Caki2 (cell line): ENCODE measurements at regions not wholly inside any gene's neighbourhood (a gene's known extent, or its start where the extent isn't known, plus 50 kb on each side); places are given as distances from the start of the nearest gene placed in this dataset.

ENCODE experiments used
- DNase-seq: peaks from one replicate; pipeline ENCODE4 v3.0.0-alpha.2; 2015; ENCODE audit warnings: low read depth
- in situ Hi-C: cut with HindIII; loops from 2 replicates; pipeline ENCODE4 v1.10.0; 2016; ENCODE audit warnings: low sequenced_read_pairs, low pct_unique_long_range_greater_than_20kb, mixed read lengths

DNA sequence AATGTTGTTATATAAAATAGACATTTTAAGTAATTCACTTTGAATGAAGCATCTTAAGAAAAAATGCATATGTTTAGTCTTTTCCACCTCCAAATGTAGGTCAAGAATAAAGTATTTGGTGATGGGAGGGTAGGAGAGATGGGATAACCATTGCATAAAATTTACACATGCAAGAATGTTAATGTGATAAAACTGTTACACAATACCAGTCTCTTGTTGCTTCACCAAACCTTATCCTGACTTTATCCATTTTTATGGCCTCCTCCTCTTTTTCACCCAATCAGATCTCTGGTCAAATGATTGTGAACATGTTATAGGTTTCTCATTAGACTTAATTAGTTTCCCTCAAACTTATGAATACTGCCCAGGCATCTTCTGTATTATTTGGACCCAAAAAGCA lies 994.5 kb upstream of the FLRT2 start:
- in situ Hi-C loops: no loop called here
- DNase-seq: no peak

DNA sequence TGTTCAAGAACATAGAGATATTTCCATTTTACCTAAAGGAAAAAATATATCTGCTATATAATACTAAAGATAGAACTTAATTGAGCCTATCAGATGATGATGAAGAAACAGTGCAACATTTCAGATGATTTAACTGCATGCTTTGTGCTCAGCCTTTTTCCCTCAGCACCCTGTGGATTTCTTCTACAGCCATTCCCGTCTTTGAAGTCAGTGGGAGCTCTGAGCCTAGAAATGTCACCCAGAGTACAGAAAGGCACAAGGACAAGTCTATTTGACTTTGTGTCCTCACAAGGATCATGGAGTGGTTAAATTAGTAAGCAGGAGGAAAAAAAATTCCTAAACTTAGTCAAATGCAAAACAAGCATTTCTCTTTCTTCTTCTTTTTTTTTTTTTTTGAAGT lies 994.0 kb upstream of the FLRT2 start:
- no peak for DNase-seq
- in situ Hi-C loops: no loop called here

DNA sequence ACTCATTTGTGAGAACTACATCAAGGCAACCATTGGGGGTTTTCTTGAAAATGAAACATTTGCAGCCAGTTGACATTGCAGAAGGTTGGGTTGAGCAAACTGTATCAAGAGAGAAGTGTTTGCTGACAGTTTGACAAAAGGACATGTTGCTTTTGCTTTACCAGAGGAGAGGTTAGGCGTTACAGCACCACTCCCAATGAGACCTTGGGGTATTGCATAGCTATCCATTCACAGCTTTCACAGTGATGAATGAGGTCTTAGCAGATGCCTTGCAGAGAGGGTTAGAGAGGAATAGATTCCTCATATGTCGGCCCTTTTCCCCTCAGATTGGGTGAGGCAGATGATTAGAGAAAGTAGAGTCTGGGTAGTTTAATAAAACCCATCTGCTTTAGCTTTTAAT lies 988.9 kb upstream of the FLRT2 start:
- in situ Hi-C loops: no loop called here
- no peak for DNase-seq

GRCh38 chr14:84543859-84544258 lies 986.1 kb upstream of the FLRT2 start:
- DNase-seq: no peak
- in situ Hi-C loops: no loop called here

DNA sequence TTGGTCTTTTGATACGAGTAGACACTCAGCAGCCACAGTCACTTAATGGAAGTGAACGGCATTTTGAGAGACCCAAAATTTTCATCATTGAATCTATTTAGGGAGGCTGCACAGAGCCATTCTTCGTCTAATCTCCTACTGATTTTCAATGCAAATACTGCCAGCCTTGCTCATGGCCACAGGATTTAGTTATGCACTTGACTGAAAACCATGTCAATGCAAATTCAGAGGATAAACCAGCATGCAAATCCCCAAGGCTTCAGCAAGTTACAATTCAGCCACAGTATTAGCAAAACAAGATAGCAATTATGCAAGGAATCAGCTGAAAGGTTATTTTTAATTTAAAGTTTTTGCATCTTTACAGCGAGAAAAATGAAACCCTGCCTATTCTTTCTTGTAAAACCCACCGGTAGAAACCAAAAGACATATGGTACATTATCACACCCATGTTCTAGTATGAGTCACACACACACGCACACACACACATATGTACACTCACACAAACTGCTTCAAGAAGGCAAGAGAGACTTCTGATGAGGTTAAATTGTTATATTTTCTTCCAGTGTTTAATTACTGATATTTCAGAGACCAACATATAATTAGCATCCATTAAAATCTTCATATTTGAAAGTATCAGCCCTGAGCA lies 985.3 kb upstream of the FLRT2 start:
- in situ Hi-C loops: no loop called here
- DNase-seq: no peak

- no peak for DNase-seq
- in situ Hi-C loops: no loop called here
Measured at GRCh38 chr14:84546236-84546635, 983.7 kb upstream of the FLRT2 start.

DNA sequence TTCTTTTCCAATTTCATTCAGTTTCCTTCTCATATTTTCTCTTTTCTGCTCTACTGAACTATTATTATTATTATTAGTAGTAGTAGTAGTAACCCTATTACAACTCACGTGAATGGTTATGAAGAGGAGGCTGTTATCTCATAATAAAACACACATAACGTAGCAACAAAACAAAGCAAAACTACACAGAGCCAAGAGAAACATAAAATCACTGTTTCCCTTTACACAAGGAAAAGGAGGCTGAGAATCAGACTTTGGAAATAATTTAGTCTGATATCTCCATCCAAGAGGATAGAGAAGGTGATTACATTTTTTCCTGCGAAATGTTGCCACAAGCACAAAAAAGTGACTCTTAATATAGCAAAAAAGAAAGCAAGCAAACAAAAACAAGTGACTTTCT lies 975.8 kb upstream of the FLRT2 start:
- no peak for DNase-seq
- in situ Hi-C loops: no loop called here

DNA sequence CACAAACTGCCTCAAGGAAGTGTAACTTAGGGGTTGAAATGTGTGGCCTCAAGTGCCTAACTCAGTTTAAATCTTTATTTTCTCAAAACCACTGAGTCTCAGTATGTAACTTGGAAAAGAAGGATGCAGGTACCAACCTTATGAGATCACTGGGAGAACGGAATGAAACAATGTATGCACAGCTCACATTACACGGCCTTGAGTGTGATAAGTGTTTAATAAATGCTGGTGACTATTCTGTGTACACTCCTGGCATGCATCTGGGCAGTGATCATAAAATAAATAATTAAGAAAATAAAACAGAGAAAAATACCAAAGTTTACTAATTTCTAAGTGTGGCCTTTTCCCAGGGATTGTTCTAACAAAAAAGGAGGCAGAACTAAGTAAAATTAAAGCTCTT lies 974.5 kb upstream of the FLRT2 start:
- in situ Hi-C loops: no loop called here

GRCh38 chr14:84566109-84566508 lies 963.8 kb upstream of the FLRT2 start:
- DNase-seq: no peak

More for the DNA sequence above, 974.5 kb upstream of the FLRT2 start:
- DNase-seq: no peak

DNA sequence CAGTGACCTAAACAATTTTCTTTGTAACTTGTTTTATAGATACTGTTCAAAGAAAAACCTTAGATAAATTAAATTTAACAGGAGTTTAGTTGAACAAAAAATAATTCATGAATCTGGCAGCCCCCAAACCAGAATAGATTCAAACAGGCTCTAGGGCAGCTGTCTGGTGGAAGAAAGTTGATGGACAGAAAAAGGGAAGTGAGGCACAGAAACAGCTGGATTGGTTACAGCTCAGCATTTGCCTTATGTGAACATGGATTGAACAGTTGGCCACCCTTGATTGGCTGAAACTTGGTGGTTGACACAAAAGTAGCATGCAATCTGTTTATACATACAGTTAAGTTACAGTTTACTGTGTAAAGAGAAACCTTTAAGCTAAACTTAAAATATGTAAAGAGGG lies 954.3 kb upstream of the FLRT2 start:
- in situ Hi-C loops: no loop called here

More at GRCh38 chr14:84566109-84566508, 963.8 kb upstream of the FLRT2 start:
- in situ Hi-C loops: no loop called here

DNA sequence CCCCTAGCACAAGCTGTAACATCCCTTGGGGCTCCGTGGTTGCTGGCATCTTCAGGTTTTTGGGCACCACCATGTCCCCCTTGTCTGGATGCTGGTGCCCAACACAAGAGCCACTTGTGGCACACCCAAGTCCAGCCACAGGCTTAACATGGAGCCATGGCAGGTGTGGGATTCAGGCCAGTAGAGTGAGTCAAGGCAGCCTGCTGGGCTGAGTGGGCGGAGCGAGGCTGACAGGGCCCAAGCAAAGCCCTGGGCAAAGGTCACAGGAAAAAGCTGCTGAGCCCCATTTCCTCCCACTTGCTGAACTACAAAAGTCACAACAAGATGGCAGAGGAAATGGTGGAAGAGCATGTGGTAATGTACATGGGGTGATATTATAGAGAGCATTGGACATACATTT lies 950.7 kb upstream of the FLRT2 start:
- in situ Hi-C loops: no loop called here
- DNase-seq: no peak

More for the DNA sequence above, 954.3 kb upstream of the FLRT2 start:
- DNase-seq: no peak

DNA sequence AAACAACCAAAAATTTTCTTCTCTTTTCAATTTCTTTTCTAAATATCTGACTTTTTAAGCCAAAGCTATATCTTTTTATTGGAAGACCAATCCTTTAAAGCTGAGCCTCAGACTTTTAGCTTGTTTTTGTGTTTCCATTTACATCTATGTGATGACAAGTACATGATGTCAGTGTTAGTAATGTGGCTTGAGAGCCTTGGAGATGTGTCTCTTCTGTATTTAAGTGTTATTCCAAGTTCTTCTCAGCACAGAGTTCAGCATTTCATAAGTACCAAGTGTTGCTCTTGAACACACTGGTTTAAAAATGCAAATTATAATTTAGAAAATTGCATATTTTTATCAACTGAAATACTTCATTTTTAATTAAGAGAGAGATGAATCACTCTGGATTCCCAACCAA lies 948.9 kb upstream of the FLRT2 start:
- in situ Hi-C loops: no loop called here
- no peak for DNase-seq

DNA sequence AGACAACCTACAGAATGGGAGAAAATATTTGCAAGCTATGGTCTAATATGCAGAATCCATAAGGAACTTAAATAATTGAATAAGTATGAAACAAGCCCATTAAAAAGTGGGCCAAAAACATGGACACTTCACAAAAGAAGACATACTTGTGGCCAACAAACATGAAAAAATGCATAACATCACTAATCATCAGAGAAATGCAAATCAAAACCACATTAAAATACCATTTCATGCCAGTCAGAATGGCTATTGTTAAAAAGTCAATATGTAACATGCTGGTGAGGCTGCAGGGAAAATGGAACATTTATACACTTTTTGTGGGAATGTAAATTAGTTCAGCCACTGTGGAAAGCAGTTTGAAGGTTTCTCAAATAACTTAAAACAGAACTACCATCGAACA lies 945.4 kb upstream of the FLRT2 start:
- DNase-seq: no peak
- in situ Hi-C loops: no loop called here

- no peak for DNase-seq
- in situ Hi-C loops: no loop called here
Measured at GRCh38 chr14:84591827-84592445, 938.0 kb upstream of the FLRT2 start.

DNA sequence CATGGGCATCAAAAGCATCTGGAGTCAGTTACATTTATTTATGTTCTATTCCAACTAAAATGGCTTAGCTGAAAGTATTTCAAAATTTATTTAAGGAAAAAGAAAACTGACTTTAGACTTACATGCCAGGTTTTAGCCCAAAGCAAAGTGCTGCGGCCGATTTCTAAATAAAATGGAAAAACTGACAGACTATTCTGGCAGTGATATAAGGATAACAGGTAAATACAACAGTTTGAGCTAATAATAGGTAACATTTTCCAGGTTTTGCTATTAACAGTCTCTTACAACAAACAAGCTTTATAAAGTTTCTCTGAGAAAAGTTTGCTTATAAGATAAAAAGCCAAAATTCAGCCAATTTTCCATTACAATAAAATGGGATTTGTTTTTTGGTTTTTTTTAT lies 937.2 kb upstream of the FLRT2 start:
- no peak for DNase-seq
- in situ Hi-C loops: no loop called here

- no peak for DNase-seq
- in situ Hi-C loops: no loop called here
Measured at GRCh38 chr14:84610086-84610485, 919.9 kb upstream of the FLRT2 start.

- no peak for DNase-seq
- in situ Hi-C loops: no loop called here
Measured at GRCh38 chr14:84622357-84622756, 907.6 kb upstream of the FLRT2 start.

DNA sequence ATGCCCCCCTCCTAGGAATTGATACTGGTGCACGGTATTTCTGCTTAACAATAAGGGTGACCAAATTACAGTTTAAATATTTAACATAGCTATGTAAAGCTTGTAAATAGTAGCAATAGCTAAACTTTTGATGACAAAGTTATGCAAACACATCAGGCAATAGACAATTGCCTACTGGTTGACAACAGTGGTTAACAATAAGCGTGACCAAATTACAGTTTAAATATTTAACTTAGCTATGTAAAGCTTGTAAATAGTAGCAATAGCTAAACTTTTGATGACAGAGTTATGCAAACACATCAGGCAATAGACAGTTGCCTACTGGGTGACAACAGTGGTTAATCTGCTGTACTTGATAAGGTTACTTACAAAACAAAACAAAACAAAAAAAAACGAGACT lies 886.5 kb upstream of the FLRT2 start:
- DNase-seq: no peak
- in situ Hi-C loops: no loop called here

DNA sequence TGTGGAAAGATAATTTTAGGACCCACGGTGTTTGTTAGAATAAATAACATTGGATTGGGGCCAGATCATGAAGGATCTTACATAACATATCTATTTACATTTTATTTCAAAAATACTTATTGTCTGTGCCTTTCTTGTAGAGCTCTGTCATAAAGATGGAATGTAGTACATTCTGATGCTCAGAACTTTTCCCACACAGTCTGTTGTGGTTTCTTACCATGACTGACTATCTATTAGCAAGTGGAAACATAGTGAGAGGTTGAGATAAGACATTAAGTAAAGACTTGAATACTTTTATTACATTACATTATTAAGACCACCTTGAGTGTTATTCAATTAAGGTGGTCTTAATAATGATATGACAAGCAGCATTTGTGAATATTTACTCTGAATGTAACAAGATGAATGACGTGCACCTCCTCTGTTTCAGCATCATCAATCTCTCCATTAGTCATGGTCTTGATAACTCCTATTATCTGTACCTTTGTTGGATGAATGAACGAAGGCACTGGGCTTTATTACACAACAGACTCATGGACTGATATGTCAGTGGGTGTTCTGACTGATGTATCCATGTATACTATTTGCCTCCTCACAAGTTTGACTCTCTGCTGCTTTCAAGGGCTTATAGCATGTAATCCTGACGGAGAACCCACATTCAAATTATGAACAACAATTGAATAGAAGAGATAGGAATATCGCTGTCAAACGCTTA lies 883.0 kb upstream of the FLRT2 start:
- no peak for DNase-seq
- in situ Hi-C loops: no loop called here

DNA sequence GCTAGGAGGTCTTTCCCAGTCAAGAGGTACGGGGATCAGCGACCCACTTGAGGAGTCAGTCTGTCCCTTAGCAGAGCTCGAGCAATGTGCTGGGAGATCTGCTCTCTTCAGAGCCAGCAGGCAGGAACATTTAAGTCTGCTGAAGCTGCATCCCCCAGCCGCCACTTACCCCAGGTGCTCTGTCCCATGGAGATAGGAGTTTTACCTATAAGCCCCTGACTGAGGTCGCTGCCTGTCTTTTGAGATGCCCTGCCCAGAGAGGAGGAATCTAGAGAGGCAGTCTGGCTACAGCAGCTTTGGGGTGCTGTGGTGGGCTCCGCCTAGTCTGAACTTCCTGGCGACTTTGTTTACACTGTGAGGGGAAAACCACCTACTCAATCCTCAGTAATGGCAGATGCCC lies 874.9 kb upstream of the FLRT2 start:
- in situ Hi-C loops: no loop called here
- no peak for DNase-seq
